ENCODE measurements at regions not wholly inside any gene's neighbourhood (a gene's known extent, or its start where the extent isn't known, plus 50 kb on each side); places are given as distances from the start of the nearest gene placed in this dataset.

DNA sequence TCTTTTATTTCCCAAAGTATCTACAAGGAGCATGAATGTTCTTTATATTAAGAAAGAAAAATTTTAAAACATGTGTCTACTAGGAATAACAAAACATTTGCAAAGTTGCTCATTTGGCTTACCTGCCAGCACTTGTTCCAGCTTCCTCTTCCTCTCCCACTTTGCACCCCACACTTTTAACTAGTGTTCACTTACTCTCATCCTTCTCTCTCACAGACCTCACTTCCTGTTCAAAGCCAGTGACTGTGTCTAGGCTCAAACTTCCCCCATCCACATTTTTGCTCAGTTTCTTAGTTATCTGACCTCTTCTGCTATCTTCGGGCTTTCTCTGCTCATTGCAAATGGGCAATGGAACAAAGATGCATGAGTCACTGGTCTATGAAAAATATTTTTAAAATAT lies 512.2 kb upstream of the ZNF462 start:
- dilution Hi-C loops (cut with MboI; ENCODE audit: extremely low pct_ligation_motif_present, low sequenced_read_pairs) = no loop called here
- no peaks in the 10 kb centered on the region for H3K9me1 ChIP-seq (replicated peaks; ENCODE audit: control insufficient read depth, extremely low read depth, insufficient read depth, low read length)

More for the DNA sequence above, 512.2 kb upstream of the ZNF462 start:
- Histone ChIP-seq H3K4me3 (replicated peaks in 1 of 3; ENCODE audit: insufficient read depth in 1 of 3, low read depth in 1 of 3, low read length in 3 of 3) (no peak overlapping the region), H3K4me1 (ENCODE audit: control insufficient read depth, extremely low read depth, insufficient read depth, low read length) (no peaks in the 10 kb centered on the region), H2AFZ (ENCODE audit: low read depth, low read length) (no peak overlapping the region), H4K20me1 (replicated peaks; ENCODE audit: control insufficient read depth, extremely low read depth, insufficient read depth, low read length) (no peaks in the 10 kb centered on the region), H3K9ac (replicated peaks; ENCODE audit: extremely low read depth, insufficient read depth, low read length) (no peak overlapping the region), H3K27ac (ENCODE audit: insufficient read depth, low read depth, low read length) (no peak overlapping the region), H3K36me3 (ENCODE audit: control insufficient read depth in 2 of 2, extremely low read depth in 1 of 2, insufficient read depth in 2 of 2, low read length in 2 of 2) (no peaks in the 10 kb centered on the region), H3K27me3 (ENCODE audit: control insufficient read depth in 2 of 2, insufficient read depth in 2 of 2, low read length in 2 of 2) (no peaks in the 10 kb centered on the region), H3K4me2 (ENCODE audit: insufficient read depth, low read length) (no peak overlapping the region), H3K79me2 (ENCODE audit: control insufficient read depth, insufficient read depth, low read length) (no peaks in the 10 kb centered on the region), H3K9me3 (replicated peaks; ENCODE audit: control insufficient read depth, insufficient read depth, low read length) (no peaks in the 10 kb centered on the region)
- no TSS peak for BruUV-seq (replicated peaks)
- intact Hi-C loops (cut with micrococcal nuclease) = no loop called here
- CTCF ChIA-PET = no interaction called here
- POLR2A ChIA-PET = no interaction called here
- DNase-seq (ENCODE audit: low read depth, low spot score) (no peak), FAIRE-seq (no peak)
- TF ChIP-seq JUN (IDR thresholded peaks at IDR 0.05; ENCODE audit: borderline replicate concordance, insufficient read depth, insufficient read length, low read depth) (no peak), FOS (IDR thresholded peaks at IDR 0.05; ENCODE audit: borderline replicate concordance, insufficient read depth, low read length) (no peak), CTCF (IDR thresholded peaks at IDR 0.05; ENCODE audit: extremely low read depth in 1 of 2, insufficient read depth in 1 of 2, low read depth in 1 of 2, low read length in 2 of 2) (no peak), POLR2A (IDR thresholded peaks at IDR 0.05; ENCODE audit: low read depth, low read length) (no peak), POLR2AphosphoS5 (IDR thresholded peaks at IDR 0.05; ENCODE audit: insufficient read depth, low read depth, low read length) (no peak), MAX (IDR thresholded peaks at IDR 0.05; ENCODE audit: insufficient read depth, insufficient read length) (no peak), EZH2 (IDR thresholded peaks at IDR 0.05; ENCODE audit: borderline replicate concordance, low read depth, low read length, severe bottlenecking) (no peak), GATA2 (IDR thresholded peaks at IDR 0.05; ENCODE audit: insufficient read depth, insufficient read length, low read depth, low read length) (no peak), MYC (IDR thresholded peaks at IDR 0.05; ENCODE audit: low read depth, low read length) (no peak)
